HG03442 (cell line): ENCODE measurements at regions not wholly inside any gene's neighbourhood (a gene's known extent, or its start where the extent isn't known, plus 50 kb on each side); places are given as distances from the start of the nearest gene placed in this dataset.

Source experiments
- ATAC-seq: cut with Tn5 transposase; IDR thresholded peaks from one replicate; pipeline ENCODE4 v1.9.1; 2021; ENCODE audit warnings: mild to moderate bottlenecking, moderate library complexity; ENCODE audit not compliant: unreplicated experiment

DNA sequence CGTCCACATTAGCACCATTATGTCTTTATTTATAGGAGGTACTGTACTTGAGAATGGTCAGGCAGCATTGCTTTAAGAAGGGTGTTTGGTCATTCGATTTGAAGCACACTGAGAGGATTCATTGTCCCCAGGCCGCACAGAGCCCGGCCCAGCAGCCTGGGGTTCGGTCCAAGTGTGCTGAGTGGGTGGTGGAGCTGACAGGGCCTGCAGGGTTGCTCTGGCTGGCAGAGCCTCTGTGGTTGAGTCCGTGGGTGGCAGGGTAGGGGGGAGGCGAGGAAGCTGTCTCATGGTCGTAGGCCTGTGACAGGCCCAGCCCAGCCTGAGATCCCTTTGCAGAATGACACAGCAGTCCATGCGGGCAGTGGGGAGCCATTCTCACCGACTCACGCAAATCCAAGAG is 227.7 kb upstream of the TOPAZ1 start:
- no peak for ATAC-seq

DNA sequence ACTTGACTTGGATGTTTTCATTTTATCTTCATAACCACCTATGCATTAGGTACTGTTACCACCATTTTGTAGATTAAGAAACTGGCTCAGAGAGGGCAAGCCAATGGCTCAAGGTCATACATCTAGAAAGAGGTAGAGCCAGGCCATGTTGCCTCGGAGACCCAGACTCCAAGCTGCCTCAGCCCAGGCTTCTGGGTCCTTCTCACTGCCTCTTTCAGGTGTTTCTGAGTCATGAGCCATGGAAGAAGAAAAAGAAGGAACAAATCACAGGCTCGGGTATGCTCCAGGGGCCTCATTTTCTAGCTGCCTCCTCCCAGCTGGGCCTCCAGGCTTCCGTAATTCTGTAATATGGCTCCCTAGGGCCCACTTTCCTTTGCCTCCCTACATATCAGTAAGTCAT is 226.5 kb upstream of the TOPAZ1 start:
- ATAC-seq, result no peak

DNA sequence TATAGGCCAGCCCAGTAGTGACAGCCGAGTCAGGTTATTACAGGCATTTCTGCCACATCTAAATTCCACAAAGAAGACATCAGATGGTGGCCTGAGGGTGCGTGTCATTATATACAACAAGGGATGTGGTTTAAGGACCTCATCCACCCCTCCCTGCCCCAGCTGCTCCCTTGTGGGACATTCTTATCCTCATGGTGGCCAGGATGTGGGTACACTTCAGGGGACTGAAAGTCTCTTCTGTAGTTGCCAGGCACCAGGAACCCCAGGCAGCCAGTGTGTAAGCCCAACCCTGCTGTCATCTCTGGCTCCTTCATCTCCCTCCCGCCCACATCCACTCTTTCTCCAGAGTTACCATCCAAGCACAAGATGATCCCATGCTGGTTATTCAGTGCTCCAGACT is 224.9 kb upstream of the TOPAZ1 start:
- ATAC-seq, result no peak

DNA sequence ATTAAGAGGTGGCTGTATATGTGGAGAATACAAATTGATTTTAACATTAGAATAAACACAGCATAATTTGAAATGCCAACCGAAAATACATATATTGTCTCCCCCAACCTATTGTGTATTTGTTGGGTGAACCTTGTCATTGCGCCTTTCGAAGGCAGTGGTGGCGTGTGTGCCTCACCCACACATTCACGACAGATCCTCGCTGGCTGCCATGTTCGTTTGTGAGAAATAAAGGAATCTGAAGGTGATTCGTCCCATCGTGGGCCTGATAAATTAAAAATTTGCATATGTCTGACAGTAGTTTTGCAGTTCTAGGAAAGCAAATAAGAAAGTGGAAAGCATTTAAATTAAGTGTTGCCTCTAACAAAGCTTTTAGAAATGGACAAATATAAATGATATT is 222.8 kb upstream of the TOPAZ1 start:
- ATAC-seq, result no peak

DNA sequence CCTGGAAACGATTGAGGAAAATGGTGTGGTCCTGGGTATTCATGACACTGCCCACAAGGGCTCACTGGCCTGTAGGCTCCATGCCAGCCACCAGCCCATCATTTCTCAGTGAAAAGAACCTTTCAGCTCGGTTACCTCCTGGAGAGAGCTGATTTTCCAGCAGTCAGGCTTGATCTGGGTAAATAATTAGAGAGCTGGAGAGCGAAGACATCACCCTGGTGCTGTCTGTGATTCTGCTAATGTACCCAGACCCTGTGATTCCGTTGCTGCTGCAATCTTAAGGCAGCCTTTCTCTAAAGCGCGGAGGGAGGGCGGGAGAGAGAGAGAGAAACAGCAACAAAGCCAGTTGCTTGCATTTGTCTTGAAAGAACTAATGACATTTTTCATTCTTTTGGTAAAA is 221.9 kb upstream of the TOPAZ1 start:
- no peak for ATAC-seq

DNA sequence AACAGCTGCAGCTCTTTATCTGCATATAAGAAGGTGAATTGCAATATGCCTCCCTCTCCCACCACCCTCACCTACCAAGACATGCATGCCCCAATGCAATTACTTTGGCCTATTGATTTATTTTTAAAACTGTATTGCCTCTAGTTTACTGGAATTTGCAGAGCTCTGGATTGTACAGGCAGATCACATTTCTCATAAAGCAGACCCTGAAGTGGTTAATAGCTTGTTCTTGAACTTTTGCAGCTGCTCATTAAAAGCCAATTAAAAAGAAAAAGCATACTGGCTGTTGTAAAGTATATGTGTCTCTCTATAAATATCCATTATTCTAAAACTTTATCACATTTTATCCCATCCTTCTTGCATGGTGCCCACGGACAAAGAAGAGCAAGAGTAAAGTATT is 221.5 kb upstream of the TOPAZ1 start:
- ATAC-seq, result no peak

DNA sequence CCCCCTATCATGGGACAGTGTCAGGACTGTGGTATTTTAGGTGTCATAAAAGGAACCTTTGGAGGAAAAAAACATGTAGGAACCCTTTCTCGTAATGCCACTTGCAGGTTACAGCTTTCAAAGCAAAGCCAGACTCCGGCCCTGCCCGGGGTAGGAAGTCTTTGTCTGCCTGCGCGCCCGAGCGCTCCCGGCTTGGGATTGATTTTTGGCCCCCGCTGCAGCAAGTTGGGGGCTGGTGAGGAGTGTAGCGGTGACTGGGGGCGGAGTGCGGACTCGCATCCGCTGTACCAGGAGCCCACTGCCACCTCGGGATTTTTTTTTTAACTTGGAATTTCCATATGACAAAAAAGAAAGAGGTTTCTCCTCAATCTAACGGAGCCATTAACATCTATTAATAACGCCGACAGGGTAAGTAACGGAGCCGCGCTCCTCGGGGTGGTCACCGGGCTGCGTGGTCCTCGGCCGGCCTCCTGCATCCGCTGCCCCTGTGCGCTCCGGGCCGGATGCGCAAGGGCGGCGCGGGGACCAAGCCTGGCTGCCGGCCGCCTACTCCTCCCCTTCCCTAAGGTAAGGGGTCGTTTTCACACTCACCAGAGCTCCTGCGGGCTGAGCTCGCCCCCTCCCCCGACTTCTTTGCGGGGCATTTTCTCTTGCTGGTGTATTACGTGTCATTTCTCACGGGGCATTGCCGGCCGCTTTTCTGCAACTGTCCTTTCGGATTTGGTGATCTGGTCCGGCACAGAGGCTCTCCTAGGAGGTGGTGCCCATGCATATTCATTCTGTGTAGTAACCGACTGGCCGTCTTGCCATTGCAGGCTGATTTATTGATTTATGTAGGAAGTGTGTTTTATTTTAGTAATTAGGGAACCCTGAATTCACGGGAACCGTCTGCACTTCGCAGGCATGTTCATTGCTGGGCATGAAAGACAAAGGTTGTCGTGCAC is 219.8 kb upstream of the TOPAZ1 start:
- no peak for ATAC-seq

DNA sequence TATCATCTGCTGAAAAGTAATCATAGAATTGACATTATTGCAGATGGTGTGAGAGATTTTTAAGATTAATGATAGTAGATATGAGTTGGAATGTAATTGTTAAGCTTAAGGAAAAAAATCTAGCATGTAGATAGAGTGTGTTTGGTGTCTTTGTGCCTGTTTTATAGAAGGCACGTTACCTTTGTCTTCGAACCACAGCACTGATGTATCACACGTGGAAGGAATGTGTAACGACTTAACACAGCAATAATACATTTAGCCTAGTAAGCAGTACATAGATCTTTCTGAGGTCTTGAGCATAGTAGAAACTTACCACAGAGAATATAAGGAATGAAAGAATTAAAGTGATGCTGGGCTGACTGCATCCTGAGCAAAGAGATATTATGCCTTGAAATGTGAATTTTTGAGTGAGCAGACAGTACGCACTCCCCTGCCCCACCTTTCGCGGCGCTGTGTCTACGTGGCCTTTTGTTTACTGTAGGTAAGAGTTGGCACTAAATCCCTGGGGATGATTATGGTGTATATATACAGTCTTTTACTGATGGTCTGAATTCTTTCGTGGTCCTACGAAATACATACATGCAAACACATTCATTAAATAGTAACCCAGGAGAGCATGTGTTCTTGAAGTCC is 217.6 kb upstream of the TOPAZ1 start:
- no peak for ATAC-seq

DNA sequence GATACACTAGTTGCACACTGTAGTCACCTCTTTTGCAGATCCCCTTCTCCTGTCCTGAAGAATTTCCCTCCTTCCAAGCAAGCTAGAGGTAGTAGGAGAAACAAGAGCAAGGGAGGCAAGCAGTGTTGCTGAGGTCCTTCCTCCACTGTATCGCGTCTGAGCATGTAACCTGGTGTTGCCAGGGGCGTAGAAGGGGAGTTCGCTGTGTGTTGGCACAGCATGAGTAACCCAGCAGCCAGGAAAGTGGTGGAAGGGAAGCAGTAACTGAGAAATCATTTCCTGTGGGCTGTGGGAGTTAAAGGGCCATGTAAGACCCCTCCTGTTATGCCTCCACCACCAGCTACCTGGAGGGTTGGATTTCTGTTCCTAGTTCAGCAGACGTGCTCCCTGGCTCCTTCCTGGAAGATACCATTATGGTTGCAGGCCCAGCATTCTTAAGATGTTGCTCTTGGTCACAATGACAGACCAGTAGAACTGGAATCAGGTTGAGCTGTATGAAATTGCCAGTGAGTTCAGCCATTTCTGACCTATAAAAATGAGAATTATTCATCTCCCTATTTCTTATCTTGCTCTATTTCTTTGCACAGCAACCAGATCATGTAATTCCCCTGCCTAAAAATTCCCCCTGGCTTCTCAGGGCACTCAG is 215.3 kb upstream of the TOPAZ1 start:
- no peak for ATAC-seq

DNA sequence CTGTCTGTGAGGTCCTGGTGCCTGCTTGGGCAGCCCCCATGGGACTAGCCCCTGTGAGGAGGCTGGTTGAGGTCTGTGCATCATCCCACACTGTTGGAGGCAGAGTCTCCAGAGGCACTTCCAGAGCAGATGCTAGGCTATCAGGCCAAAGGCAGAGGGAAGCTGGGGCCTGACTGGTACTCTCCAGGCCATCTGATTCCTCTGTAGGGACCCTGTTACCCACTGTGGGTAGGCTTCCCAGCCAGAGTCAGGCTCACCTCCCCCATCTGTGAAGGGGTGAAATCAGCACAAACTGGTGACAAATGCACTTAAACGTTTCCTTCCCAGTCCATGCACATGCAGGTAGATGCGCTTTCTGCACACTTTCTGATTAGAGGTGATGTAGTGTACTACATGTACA is 212.6 kb upstream of the TOPAZ1 start:
- ATAC-seq, result no peak

DNA sequence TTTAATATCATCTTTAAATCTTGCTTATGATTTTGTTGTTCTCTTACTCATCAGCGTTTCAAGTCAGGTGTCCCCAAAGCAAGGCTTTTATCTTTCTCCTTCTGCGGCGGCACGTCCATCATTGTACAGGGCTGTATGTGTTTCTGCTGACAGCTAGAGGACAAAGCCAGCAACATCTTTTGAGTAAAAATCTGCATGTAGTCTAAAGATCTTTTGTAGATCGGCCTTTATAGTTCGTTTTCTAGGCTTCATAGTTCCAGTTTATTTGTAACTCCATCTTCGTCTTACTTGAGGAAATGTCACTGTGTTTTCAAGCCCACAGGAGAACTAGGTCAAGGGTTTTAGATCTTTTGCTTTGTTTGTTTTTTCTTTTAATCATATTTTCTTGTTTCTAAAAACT is 211.4 kb upstream of the TOPAZ1 start:
- no peak for ATAC-seq

DNA sequence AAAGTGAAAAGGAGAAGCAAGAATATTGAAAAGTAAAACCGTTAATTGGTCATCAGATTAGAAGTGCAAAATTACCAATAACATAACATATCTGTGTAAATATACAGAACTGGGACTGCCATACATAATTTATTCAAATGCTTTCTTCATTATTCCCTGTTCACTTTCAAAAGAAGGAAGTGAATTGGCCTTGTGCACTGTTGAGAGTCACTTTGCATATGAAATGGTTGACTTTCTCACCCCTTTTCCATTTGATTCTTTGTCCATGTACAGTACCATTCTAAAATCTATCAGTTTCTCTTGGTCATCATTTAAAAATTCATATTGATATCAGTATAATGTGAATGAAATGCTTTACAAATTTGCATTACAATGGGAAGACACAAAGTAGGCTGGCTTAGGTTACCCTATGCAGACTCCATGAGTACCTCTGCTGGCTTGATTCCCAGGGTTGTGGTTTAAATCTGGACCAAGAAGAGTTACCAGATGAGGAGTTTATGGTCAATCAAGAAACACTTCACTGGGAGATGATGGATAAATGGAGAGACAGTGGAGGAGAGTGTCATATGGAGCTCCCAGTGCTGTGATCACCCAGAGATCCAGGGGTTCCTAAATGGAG is 210.9 kb upstream of the TOPAZ1 start:
- no peak for ATAC-seq

DNA sequence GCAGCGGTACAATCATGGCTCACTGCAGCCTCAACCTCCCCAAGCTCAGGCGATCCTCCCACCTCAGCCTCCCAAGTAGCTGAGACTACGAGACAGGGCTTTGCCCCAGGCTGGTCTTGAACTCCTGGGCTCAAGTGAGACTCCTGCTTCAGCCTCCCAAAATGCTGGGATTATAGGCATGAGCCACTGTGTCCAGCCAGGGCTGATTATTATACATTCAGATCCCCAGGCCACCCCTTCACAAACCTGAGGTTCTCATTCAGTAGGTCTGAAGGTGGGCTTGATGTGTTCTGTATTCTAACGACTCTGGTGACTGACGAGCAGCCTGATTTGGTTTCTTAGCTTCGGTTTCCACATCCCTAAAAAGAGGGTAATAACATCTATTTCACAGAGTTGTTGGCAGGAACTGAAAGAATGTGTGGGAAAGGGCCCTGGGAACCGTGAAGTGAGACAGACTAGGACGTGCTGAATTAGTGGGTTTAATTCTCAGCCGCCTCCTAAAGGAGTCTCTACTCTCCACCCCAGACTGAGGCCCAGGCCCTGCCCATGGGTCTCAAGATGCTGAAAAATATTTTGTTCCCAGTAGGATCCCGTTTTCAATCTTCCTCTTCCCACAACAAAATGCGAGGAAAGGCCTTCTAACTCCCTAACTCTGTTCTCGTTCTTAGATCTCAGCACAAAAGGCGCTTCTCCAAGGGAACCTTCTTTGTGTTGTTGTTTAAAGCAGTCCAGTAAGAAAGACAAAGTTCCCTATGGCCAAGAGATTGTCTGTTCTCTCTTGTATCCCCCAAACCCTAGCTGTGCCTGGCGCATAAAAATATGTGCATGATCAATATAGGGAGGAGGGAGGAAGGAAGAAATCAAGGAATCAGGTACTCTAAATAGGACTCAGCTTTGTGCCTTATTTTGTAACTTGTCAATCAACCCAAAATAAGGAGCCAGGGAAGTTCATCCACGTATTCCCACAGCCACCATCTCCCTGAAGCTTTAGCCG is 210.0 kb upstream of the TOPAZ1 start:
- ATAC-seq, result no peak

DNA sequence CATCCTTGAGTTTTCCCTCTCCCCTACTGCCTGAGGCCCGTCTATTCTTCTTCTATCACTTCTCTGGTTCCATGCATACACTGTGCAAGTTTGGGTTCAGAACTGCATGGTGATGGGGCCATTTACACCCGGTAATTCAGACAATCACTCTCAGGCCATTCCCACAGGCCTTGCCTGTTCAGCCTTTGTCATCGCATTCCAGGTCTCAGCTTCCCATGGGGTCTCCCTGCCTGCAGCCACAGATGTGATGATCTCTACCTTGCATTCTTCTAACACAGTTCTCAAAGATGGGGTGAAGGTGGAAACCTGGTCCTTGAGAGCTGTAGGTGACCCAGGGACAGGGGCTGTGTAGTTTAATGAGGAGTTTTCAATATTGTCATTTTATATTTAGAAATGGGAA is 209.2 kb upstream of the TOPAZ1 start:
- ATAC-seq, result no peak

DNA sequence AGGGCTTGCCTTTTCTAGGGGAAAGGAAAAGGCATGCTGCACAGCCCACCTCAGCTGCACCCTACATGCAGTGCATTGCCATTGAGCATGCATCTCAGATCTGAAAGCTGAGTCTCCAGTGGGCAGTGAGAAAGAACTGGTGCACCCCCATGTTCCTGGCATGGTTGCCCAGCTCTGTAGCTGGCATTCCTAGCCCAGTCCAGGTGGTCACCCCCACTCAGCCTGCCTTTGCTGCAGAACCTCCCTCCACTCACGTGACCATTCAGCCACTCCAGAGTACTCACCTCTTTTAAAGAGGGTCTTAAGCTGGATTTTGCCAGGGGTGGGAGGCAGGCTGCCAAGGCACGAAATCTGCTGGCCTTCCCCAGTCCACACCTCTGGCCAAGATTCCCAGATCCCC is 208.6 kb upstream of the TOPAZ1 start:
- no peak for ATAC-seq

DNA sequence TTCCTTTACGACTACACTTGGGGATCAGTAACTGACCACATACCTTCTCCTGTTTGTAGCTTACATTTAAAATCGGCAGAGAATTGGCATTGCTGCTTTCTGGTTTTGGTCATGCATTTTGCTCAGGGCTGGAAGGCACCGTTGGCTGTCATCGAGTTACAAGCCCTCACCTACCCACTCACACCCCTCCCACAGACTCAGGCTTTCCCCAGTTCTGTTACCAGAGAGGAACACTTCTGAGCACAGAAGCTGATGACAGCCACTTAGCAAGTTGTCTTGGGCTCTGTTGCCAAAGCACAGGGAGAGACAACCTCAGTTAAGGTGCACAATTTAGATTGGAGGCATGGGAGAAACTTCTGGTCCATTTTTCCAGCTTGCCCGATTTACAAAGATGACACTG is 204.8 kb upstream of the TOPAZ1 start:
- no peak for ATAC-seq

DNA sequence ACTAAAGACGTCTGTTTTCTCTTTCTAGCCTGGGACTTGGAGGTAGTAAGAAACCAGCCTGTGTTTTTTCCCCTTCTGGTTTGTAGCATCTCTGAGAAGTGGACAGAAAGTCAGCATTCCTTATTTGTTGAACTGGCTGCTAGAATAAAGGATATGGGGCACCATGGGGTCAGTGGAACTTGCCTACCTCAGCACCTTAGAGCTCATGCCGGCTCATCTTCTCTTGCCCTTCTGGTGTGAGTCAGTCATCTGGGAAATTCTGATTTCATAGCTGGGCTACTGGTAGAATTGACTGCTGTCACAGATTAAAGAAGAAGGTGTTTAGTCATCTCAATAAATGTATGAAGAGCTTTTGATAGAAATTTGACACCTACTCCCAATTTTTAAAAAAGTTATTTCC is 202.7 kb upstream of the TOPAZ1 start:
- no peak for ATAC-seq

DNA sequence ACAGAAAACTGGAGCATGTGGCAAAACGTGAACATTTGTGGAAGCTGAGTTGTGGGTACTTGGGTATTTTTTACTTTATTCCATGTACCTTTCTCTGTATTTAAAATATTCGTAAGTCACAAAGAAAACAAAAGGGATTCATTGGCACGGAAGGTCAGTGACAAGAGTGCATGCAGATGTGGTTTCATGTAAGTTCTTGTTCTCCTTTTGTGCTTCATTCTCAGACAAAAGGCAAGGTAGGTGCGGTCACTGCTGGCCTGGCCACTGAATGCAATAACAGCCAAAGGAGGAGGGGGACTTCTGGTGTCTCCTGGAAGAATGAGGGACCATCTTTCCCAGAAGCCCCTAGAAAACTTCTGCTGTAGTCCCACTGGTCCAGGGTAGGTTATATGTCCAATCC is 200.0 kb upstream of the TOPAZ1 start:
- ATAC-seq, result no peak

DNA sequence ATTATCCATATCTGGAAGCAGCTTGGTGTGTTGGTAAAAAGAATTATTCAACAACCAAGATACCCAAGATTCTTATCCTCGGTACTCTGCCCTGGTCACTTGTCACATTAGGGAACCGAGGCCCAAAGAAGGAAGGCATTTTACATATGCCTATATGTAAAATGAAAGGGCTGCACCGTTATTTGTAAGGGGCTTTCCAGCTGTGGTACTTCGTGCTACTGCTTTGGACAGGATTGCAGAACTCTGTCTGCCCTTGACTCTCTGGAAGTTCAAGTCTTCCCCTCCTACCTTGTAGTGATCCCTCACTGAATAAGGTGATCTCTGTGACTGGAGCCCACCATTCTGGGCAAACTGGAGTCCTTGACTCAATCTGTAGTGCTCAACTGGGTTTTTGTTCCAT is 198.9 kb upstream of the TOPAZ1 start:
- no peak for ATAC-seq

DNA sequence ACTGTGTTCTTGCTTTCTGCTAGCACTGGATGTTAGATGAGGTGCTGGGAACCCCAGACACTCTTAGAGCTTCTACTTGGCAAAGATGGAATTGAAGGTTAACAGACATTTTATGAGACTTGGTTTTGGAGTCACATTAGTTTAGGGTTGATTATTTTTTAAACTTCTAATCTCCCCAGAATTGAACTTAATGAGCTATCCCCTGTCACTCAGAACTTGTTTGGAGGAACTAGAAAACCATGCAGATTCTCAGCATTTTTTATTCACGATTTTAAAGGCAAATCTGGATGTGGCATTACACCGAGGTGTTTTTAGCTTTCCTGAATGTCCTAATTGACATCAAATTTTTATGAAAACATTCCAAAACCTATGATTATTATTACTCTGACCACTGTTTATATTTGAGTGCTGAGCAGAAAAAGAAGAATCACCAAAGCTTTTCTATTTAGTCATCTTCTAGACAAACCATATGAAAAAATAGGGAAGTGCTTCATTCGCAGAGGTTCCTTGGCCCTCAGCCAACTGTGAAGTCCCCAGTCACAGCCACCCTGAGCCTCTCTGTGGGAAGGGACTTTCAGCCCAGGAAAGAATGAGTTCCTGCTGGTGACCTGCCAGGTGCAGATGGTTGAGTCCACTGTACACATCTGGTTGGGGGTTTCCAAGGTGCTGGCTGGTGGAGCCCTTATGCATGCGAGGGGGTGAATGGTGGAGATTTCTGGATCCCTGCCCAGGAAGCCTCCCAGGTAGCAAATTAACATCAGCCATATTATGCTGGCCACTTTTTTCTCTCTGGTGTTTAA is 196.0 kb upstream of the TOPAZ1 start:
- peak; percentile 84 for ATAC-seq
